Ovary (tissue), 7 donors: ENCODE measurements at regions not wholly inside any gene's neighbourhood (a gene's known extent, or its start where the extent isn't known, plus 50 kb on each side); places are given as distances from the start of the nearest gene placed in this dataset.

Source experiments
- DNase-seq, 5 donors: peaks; one replicate each; pipeline ENCODE4 v3.0.0-alpha.2; 2019 to 2020
- H3K27ac ChIP-seq, 2 donors: fragments of 200-600 bp; one replicate each; pipeline versions ENCODE4 v1.5.1 to v1.8.0; 2019 to 2022
- H3K27me3 ChIP-seq: fragments of 200-600 bp; one replicate; pipeline ENCODE4 v1.8.0; 2022
- H3K36me3 ChIP-seq: fragments of 200-600 bp; sonication (generic); one replicate; pipeline ENCODE4 v1.5.1; 2019
- H3K4me1 ChIP-seq: one replicate; pipeline ENCODE4 v1.8.1; 2013; ENCODE audit warnings: mild to moderate bottlenecking, moderate library complexity; ENCODE audit not compliant: insufficient read depth
- H3K4me3 ChIP-seq: fragments of 200-600 bp; sonication (generic); one replicate; pipeline ENCODE4 v1.5.1; 2017
- H3K9me3 ChIP-seq, 2 donors: fragments of 200-600 bp in 1 of 2; sonication (generic) in 1 of 2; one replicate each; pipeline versions ENCODE4 v1.5.1 to v1.8.1; 2013 to 2019; ENCODE audit warnings: mild to moderate bottlenecking in 1 of 2, moderate library complexity in 1 of 2
- CTCF ChIP-seq, 3 donors: fragments of 450-650 bp in 2 of 3; fragments of 200-600 bp in 1 of 3; IDR thresholded peaks; one replicate each; pipeline versions ENCODE4 v1.5.1 to v1.8.0; 2016 to 2022; ENCODE audit warnings: antibody characterized with exemption in 3 of 3, mild to moderate bottlenecking in 1 of 3
- EP300 ChIP-seq: sonication (generic); formaldehyde crosslinking; IDR thresholded peaks from one replicate; pipeline ENCODE4 v1.6.1; 2017; ENCODE audit warnings: antibody characterized with exemption
- POLR2A ChIP-seq: fragments of 450-650 bp; IDR thresholded peaks from one replicate; pipeline ENCODE4 v1.6.1; 2017; ENCODE audit warnings: antibody characterized with exemption, mild to moderate bottlenecking, moderate library complexity
- WGBS, 3 donors: extraction: QIAGEN DNeasy Blood & Tissue Kit in 1 of 3; methylation state at CpG; one replicate each; pipeline versions ENCODE4 v1.1.5 to v1.1.7; 2013 to 2017; 5-methylcytosine and 5-hydroxymethylcytosine counted together
- intact Hi-C, 4 donors: fragments of 100-400 bp; cut with DNase I; formaldehyde crosslinking; loops; one replicate each; pipeline versions ENCODE4 v1.11.0 to v1.15.1; 2022 to 2023
- donor health status: DM: no; HTN: no; CAD: no; lungs with moderate emphysema.
- donor health status: DM: no; HTN: no; CAD: no.
- donor health status: Bipolar disorder and iron deficiency.
- donor health status: DM: no; HTN: no; CAD: no.
- donor health status: DM: yes; HTN: yes; CAD: no.

DNA sequence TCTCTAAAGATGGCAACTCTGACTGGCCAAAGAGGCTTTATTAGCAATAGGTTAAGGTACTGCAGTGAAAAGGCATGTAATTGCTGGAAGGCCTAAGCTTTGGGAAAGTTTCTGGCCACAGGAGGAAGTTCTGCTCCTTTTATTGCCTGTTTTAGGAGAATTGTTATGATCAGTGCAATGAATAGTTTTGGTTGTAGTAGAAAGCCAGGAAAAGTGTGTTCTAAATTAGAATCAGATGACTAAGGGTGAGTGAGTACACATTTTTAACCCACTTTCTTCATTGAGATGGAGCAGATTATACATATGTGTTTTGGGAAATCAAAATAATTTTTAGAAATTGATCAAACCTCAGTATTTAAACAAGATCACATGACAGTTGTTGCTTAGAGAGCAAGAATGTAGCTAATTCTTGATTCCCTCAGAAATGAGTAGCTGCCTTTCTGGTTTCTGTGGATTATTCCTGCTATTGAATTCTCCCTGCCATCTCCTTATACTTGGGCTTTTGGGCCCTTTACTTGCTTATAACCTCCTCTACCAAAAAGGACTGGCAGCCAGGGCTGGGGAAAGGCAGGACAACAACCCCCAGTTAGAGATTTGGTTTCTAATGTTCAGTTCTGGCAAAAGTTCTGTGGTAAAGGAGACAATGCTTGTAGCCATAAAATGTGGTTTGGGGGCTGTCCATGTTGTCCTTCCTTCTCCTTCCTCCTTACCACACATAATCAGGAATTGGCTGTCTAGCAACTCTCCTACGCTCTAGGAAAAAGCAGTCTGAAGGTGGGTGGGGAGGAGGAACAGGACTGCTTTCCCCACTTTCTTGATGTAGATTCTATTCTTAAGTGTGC lies 217.1 kb downstream of the SLC38A4 start:
- peaks cover 9% of the 10 kb centered on the region for H3K4me1 ChIP-seq
- H3K27ac ChIP-seq, result peak overlapping the region in 1 of 2 donors; percentile 62
- H3K9me3 ChIP-seq, result peaks cover 0 to 4% of the 10 kb centered on the region in 2 donors
- no peak for DNase-seq
- 21 to 26% (median 22%) methylated on average over 1 of the region's 1 CpG for WGBS, 3 donors
- no peak overlapping the region for H3K4me3 ChIP-seq
- no peaks in the 10 kb centered on the region for H3K27me3 ChIP-seq
- TF ChIP-seq POLR2A (no peak), EP300 (no peak), CTCF (IDR thresholded peaks at IDR 0.05) (no peak)
- intact Hi-C loops, result no loop called here
- H3K36me3 ChIP-seq, result no peaks in the 10 kb centered on the region

DNA sequence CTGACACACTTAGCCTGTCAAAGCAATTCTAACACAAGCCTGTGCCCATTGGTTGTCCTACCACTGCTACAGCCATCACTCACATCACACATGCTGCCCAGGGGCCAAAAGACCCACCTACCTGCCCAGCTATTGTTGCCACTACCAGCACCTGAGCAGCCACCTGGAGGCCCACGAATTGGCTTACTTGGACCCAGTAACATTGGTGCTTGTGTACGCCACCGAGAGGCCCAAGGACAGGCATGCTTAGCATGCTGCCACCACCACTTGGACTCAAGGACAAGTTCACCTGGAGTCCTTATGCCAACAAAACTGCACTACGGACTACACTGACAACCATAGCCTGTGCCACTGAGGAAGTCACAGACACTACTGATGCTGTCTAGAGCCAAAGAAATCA lies 221.1 kb downstream of the SLC38A4 start:
- 90 to 97% (median 96%) methylated on average over 4 of the region's 4 CpGs for WGBS, 3 donors
- TF ChIP-seq CTCF (IDR thresholded peaks at IDR 0.05) (no peak), EP300 (no peak), POLR2A (no peak)
- Histone ChIP-seq H3K9me3 (peaks cover 0 to 4% of the 10 kb centered on the region in 2 donors), H3K4me1 (peaks cover 6% of the 10 kb centered on the region), H3K27ac (no peak overlapping the region), H3K4me3 (no peak overlapping the region), H3K36me3 (no peaks in the 10 kb centered on the region), H3K27me3 (no peaks in the 10 kb centered on the region)
- no peak for DNase-seq
- intact Hi-C loops, result no loop called here

DNA sequence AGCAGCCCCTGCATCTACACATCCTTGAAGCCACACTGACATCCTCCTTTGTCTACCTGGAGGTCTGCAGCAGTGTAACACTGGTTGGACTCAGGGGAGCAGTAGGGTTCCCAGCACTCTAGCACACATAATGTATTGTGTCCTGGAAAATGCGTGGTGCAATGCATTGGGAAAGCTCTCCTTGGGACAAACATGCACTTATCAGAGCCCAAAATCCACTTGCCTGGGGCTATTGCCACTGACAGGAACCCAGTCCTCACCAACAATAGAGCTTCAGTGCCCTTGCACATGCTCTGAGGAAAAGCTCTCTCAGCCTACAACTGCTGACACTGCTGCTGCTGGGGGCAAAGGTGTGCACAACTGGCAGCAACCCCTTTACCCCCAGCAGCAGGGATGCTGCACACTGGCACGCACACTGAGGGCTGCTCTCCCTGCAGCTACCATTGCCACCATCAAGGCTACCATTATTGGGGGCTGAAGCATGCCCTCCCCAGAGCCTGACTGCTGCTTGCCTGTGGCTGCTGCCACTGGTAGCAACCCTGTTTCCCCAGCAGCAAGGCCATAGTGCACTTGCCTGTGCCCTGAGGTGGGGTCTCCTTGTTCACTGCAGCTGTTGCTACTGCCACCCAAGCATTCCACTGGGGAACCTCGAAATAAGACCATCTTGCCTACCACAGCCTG lies 221.9 kb downstream of the SLC38A4 start:
- WGBS, 3 donors, result 94 to 97% (median 94%) methylated on average over 3 of the region's 3 CpGs

GRCh38 chr12:46602474-46602873 lies 223.3 kb downstream of the SLC38A4 start:
- 94 to 99% (median 98%) methylated on average over 1 of the region's 1 CpG for WGBS, 3 donors
- DNase-seq, result no peak

More for the DNA sequence above, 221.9 kb downstream of the SLC38A4 start:
- no peaks in the 10 kb centered on the region for H3K27me3 ChIP-seq
- intact Hi-C loops, result no loop called here
- TF ChIP-seq POLR2A (no peak), CTCF (IDR thresholded peaks at IDR 0.05) (no peak), EP300 (no peak)
- H3K4me3 ChIP-seq, result no peak overlapping the region
- H3K9me3 ChIP-seq, result peaks cover 0 to 4% of the 10 kb centered on the region in 2 donors
- no peak overlapping the region for H3K27ac ChIP-seq
- H3K36me3 ChIP-seq, result no peaks in the 10 kb centered on the region
- no peak for DNase-seq
- peaks cover 3% of the 10 kb centered on the region for H3K4me1 ChIP-seq

More at GRCh38 chr12:46602474-46602873, 223.3 kb downstream of the SLC38A4 start:
- no peak overlapping the region for H3K4me3 ChIP-seq
- no peak overlapping the region for H3K27ac ChIP-seq
- H3K9me3 ChIP-seq, result peaks cover 0 to 4% of the 10 kb centered on the region in 2 donors
- intact Hi-C loops, result no loop called here
- H3K27me3 ChIP-seq, result no peaks in the 10 kb centered on the region
- TF ChIP-seq POLR2A, result no peak
- no peaks in the 10 kb centered on the region for H3K36me3 ChIP-seq
- H3K4me1 ChIP-seq, result no peaks in the 10 kb centered on the region
